Pancreas (tissue), 10 donors: ENCODE measurements at regions not wholly inside any gene's neighbourhood (a gene's known extent, or its start where the extent isn't known, plus 50 kb on each side); places are given as distances from the start of the nearest gene placed in this dataset.
A peak's percentile ranks its signal among the peaks of the same experiment; 100 is the strongest.

Experiments
- ATAC-seq, 4 donors: fragments of 200-7000 bp; cut with Tn5 transposase; one replicate each; pipeline versions ENCODE4 v1.8.0 to v1.9.1; 2020; ENCODE audit warnings: mild to moderate bottlenecking in 4 of 4, moderate library complexity in 4 of 4
- DNase-seq, 6 donors: peaks; one replicate each; pipeline ENCODE4 v3.0.0-alpha.2; 2020
- FAIRE-seq: peaks from 2 replicates; lab custom pipeline; 2012; peaks lifted over from hg19 to GRCh38; lab: Jason Lieb, UNC
- H3K27ac ChIP-seq, 4 donors: fragments of 200-600 bp; sonication (generic); 1 replicate in 3 of 4; 2 replicates in 1 of 4; pipeline versions ENCODE4 v1.5.0 to v1.8.0; 2020
- H3K27me3 ChIP-seq, 4 donors: fragments of 200-600 bp; one replicate each; pipeline ENCODE4 v1.8.0; 2021
- H3K36me3 ChIP-seq, 3 donors: fragments of 200-600 bp; sonication (generic) in 1 of 3; one replicate each; pipeline versions ENCODE4 v1.5.0 to v1.8.0; 2020 to 2021
- H3K4me1 ChIP-seq, 3 donors: fragments of 200-600 bp; one replicate each; pipeline ENCODE4 v1.8.0; 2021
- H3K4me3 ChIP-seq, 4 donors: fragments of 200-600 bp; sonication (generic) in 2 of 4; one replicate each; pipeline versions ENCODE4 v1.5.0 to v1.8.0; 2020 to 2021
- H3K9me3 ChIP-seq, 4 donors: fragments of 200-600 bp; one replicate each; pipeline ENCODE4 v1.8.0; 2021
- CTCF ChIP-seq, 4 donors: fragments of 200-600 bp; sonication (generic) in 3 of 4; IDR thresholded peaks; one replicate each; pipeline versions ENCODE4 v1.5.0 to v1.8.0; 2021; ENCODE audit warnings: antibody characterized with exemption in 4 of 4
- WGBS, 2 donors: extraction: QIAGEN DNeasy Blood & Tissue Kit; methylation state at CpG; one replicate each; pipeline ENCODE4 v1.1.7; 2013; 5-methylcytosine and 5-hydroxymethylcytosine counted together
- intact Hi-C, 3 donors: fragments of 100-400 bp; cut with DNase I; formaldehyde crosslinking; loops; one replicate each; pipeline versions ENCODE4 v1.11.1 to v1.14.2; 2022
- donor health status: healthy with polysubstance abuse.
- donor health status: DM: no; HTN: no; CAD: no; lungs with moderate emphysema.
- donor health status: DM: no; HTN: no; CAD: no.
- donor health status: control.
- donor health status: control.
- donor health status: Bipolar disorder and iron deficiency.
- donor health status: DM: yes; HTN: yes; CAD: no.
- donor health status: DM: no; HTN: no; CAD: no.
- donor health status: DM: no; HTN: no; CAD: no.
- donor health status: DM: yes; HTN: yes; CAD: no.

- 80 to 81% methylated on average over 6 of the region's 6 CpGs for WGBS, 2 donors
- TF ChIP-seq CTCF (IDR thresholded peaks at IDR 0.05): no peak
- Histone ChIP-seq H3K9me3 (no peaks in the 10 kb centered on the region), H3K27me3 (no peaks in the 10 kb centered on the region), H3K4me1 (no peaks in the 10 kb centered on the region), H3K27ac (no peak overlapping the region), H3K4me3 (no peak overlapping the region), H3K36me3 (no peaks in the 10 kb centered on the region)
- intact Hi-C loops: no loop called here
- DNase-seq (no peak), FAIRE-seq (no peak), ATAC-seq (no peak)
Measured at GRCh38 chr15:38671675-38672254, 107.2 kb upstream of the RASGRP1 start.

DNA sequence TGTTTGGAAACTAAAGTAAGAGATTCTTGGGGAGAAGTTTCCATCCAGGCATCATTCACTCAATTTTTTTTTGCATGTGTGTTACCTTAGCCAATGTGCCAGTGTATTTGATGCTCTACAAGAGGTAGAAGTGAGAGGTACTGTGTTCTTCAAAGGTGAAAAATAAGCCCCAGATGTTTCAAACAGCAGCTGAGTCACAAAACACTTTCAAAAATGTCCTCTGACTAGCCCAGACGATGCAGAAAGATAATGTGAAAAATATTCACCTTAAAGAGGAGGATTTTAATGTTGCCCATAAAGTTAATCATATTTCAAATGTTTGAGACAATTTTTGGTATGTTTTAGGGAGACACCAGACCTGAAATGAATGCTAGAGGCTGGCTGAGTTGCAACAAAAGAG is 107.7 kb upstream of the RASGRP1 start:
- Histone ChIP-seq H3K36me3 (no peaks in the 10 kb centered on the region), H3K4me1 (no peaks in the 10 kb centered on the region), H3K9me3 (no peaks in the 10 kb centered on the region), H3K27ac (no peak overlapping the region), H3K4me3 (no peak overlapping the region), H3K27me3 (no peaks in the 10 kb centered on the region)
- intact Hi-C loops: no loop called here
- 65 to 73% methylated on average over 1 of the region's 1 CpG for WGBS, 2 donors
- ATAC-seq (no peak), DNase-seq (no peak), FAIRE-seq (no peak)
- TF ChIP-seq CTCF (IDR thresholded peaks at IDR 0.05): no peak

DNA sequence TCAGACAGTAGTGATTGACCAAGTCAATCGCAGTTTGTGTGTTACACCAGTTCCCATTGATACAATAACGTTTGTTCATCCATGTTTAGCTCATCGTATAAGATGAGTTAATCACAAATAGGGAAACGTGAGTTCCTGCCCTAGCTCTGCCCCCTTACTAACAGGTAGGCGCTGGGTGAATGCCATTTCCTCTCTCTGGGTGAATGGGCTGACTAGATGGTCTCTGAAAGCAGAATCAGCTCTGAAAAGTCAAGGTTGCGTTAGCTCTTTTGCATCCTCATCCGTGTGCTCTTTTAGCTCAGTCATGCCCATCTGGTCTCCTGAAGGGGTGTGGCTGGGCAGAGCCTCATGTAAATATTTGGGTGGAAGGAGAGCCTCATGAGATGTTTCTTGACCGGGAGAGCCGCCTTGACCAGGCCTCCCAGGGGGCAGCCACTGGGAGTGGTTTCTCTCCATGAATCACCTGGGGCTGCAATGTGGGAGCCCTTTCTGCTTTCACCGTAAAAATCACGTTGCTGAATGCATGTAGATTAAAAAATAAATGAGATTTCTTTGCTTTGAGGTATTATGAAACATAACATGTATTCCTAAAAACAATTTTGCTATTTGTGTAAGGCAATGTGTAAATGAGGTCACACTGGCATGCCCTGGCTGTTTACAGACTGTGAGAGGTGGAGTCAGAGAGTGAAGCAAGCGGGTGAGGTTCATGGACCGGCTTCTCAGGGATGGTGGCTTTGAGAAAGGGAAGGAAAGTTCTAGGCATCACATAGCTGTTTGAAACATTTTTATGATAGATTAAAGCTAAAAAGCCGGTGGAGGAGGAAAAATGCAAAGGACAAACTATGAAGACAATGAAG is 108.4 kb upstream of the RASGRP1 start:
- no peaks in the 10 kb centered on the region for H3K9me3 ChIP-seq
- ATAC-seq (no peak), FAIRE-seq (no peak), DNase-seq (no peak)
- no peak for TF ChIP-seq CTCF (IDR thresholded peaks at IDR 0.05)
- no peaks in the 10 kb centered on the region for H3K27me3 ChIP-seq
- H3K4me3 ChIP-seq: no peak overlapping the region
- H3K27ac ChIP-seq: no peak overlapping the region
- intact Hi-C loops: no loop called here
- 69 to 75% methylated on average over 14 of the region's 14 CpGs for WGBS, 2 donors
- H3K36me3 ChIP-seq: no peaks in the 10 kb centered on the region
- no peaks in the 10 kb centered on the region for H3K4me1 ChIP-seq

DNA sequence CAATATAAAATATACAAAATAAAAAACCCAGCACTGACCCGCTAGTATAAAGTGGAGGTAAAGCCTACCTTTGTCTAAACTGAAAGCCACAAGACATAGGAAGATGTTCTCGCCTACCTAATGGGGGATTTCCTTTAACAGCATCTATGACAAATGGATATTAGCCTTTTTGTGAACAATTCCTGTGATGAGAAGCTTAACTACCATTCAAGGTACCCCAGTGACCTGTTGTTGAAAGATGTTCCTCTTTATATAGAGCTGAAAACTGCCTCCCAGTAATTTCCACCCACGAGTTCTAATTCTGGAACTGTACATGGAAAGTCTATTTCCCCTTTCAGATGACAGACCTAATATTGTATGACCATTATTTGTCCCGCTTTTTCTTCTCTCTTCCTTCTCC is 109.8 kb upstream of the RASGRP1 start:
- WGBS, 2 donors: 78 to 82% methylated on average over 4 of the region's 4 CpGs
- intact Hi-C loops: no loop called here

More for the DNA sequence above, 109.8 kb upstream of the RASGRP1 start:
- no peak overlapping the region for H3K27ac ChIP-seq
- H3K36me3 ChIP-seq: no peaks in the 10 kb centered on the region
- DNase-seq (no peak), FAIRE-seq (no peak), ATAC-seq (peak in 1 of 4 donors; percentile 21)
- H3K9me3 ChIP-seq: no peaks in the 10 kb centered on the region
- H3K27me3 ChIP-seq: no peaks in the 10 kb centered on the region
- H3K4me1 ChIP-seq: peaks cover 0 to 5% (median 4%) of the 10 kb centered on the region in 3 donors
- TF ChIP-seq CTCF (IDR thresholded peaks at IDR 0.05): no peak
- H3K4me3 ChIP-seq: no peak overlapping the region
